Stomach (tissue), 4 donors: ENCODE measurements at regions not wholly inside any gene's neighbourhood (a gene's known extent, or its start where the extent isn't known, plus 50 kb on each side); places are given as distances from the start of the nearest gene placed in this dataset.

Source experiments
- CTCF ChIP-seq, 7 experiments: fragments of 450-650 bp in 4 of 7; fragments of 200-600 bp in 3 of 7; sonication (generic) in 3 of 7; IDR thresholded peaks; one replicate each; pipeline ENCODE4 v1.5.1; 2016 to 2019; ENCODE audit warnings: antibody characterized with exemption in 7 of 7, control low read depth in 2 of 7, mild to moderate bottlenecking in 1 of 7
- POLR2A ChIP-seq, 4 donors: fragments of 450-650 bp; IDR thresholded peaks; one replicate each; pipeline ENCODE4 v1.6.1; 2016; ENCODE audit warnings: antibody characterized with exemption in 4 of 4, control low read depth in 2 of 4, mild to moderate bottlenecking in 1 of 4, moderate library complexity in 1 of 4

- TF ChIP-seq POLR2A (IDR thresholded peaks at IDR 0.05) (no peak), CTCF (IDR thresholded peaks at IDR 0.05) (no peak)
Measured at GRCh38 chr13:51523082-51523518, 61.2 kb upstream of the WDFY2 start.
